GM12878 (cell line): ENCODE measurements at regions not wholly inside any gene's neighbourhood (a gene's known extent, or its start where the extent isn't known, plus 50 kb on each side); places are given as distances from the start of the nearest gene placed in this dataset.

Experiments
- ATAC-seq: fragments of 200-7000 bp; cut with Tn5 transposase; 3 replicates; pipeline ENCODE4 v1.9.1; 2020; ENCODE audit warnings: mild to moderate bottlenecking, moderate library complexity
- BruUV-seq: library from RNA; stranded (reverse); fragments of 400-500 nt; replicated peaks from 2 replicates; lab custom pipeline; 2021; lab: Mats Ljungman, UMichigan
- CTCF ChIA-PET: fragments of 300-600 bp; sonication (Branson Sonifier 250); formaldehyde crosslinking; extraction: SDS; loops from one replicate; lab custom pipeline; 2021; ENCODE audit warnings: inconsistent platforms; lab: Yijun Ruan, JAX
- POLR2A ChIA-PET: fragments of 350-600 bp; formaldehyde crosslinking; extraction: SDS; loops from one replicate; lab custom pipeline; 2021; ENCODE audit warnings: inconsistent platforms; lab: Charles Lee
- RAD21 ChIA-PET: fragments of 300-600 bp; sonication (Branson Sonifier 250); formaldehyde crosslinking; loops from one replicate; lab custom pipeline; 2023; ENCODE audit warnings: antibody characterized with exemption; ENCODE audit not compliant: unreplicated experiment; lab: Charles Lee
- SMC1A ChIA-PET: fragments of 300-600 bp; sonication (Branson Sonifier 250); formaldehyde crosslinking; loops from one replicate; lab custom pipeline; 2023; ENCODE audit not compliant: unreplicated experiment, uncharacterized antibody; lab: Charles Lee
- DNase-seq: peaks from one replicate; pipeline ENCODE4 v3.0.0-alpha.2; 2011; ENCODE audit warnings: low read depth, low spot score
- FAIRE-seq: peaks from 3 replicates; lab custom pipeline; 2011; peaks lifted over from hg19 to GRCh38; lab: Jason Lieb, UNC
- H2AFZ ChIP-seq: 2 replicates; pipeline ENCODE4 v1.6.0; 2011; ENCODE audit warnings: low read depth, low read length, control low read depth; ENCODE audit not compliant: control insufficient read depth
- H3K27ac ChIP-seq: 2 replicates; pipeline ENCODE4 v1.5.1; 2011; ENCODE audit warnings: control low read depth; ENCODE audit not compliant: control insufficient read depth, insufficient read depth
- H3K27me3 ChIP-seq, 2 experiments: replicated peaks in 1 of 2; 2 replicates each; pipeline versions ENCODE4 v1.6.0 to v1.6.1; 2011; ENCODE audit warnings: low read length in 1 of 2; ENCODE audit not compliant: control insufficient read depth in 2 of 2, insufficient read depth in 2 of 2
- H3K36me3 ChIP-seq, 2 experiments: 2 replicates each; pipeline ENCODE4 v1.5.1; 2011; ENCODE audit warnings: low read length in 1 of 2; ENCODE audit not compliant: control insufficient read depth in 2 of 2, insufficient read depth in 2 of 2
- H3K4me1 ChIP-seq: 2 replicates; pipeline ENCODE4 v1.6.1; 2011; ENCODE audit warnings: mild to moderate bottlenecking, low read length, moderate library complexity, mixed read lengths; ENCODE audit not compliant: control insufficient read depth, insufficient read depth
- H3K4me2 ChIP-seq: 2 replicates; pipeline ENCODE4 v1.6.0; 2011; ENCODE audit warnings: control low read depth; ENCODE audit not compliant: control insufficient read depth, insufficient read depth
- H3K4me3 ChIP-seq: fragments of 200-600 bp; sonication (generic); 2 replicates; pipeline ENCODE4 v1.5.1; 2016
- H3K79me2 ChIP-seq: 2 replicates; pipeline ENCODE4 v1.6.0; 2011; ENCODE audit warnings: low read length; ENCODE audit not compliant: control insufficient read depth, insufficient read depth
- H3K9ac ChIP-seq: 2 replicates; pipeline ENCODE4 v1.8.0; 2011; ENCODE audit warnings: low read length, control low read depth, mixed read lengths; ENCODE audit not compliant: control insufficient read depth, insufficient read depth
- H3K9me3 ChIP-seq: replicated peaks from 3 replicates; pipeline ENCODE4 v1.5.1; 2011; ENCODE audit warnings: mild to moderate bottlenecking, low read length; ENCODE audit not compliant: control insufficient read depth, insufficient read depth
- H4K20me1 ChIP-seq: 2 replicates; pipeline ENCODE4 v1.6.0; 2011; ENCODE audit not compliant: control insufficient read depth, insufficient read depth
- IKZF1 ChIP-seq: fragments of 450-650 bp; conservative IDR thresholded peaks from 2 replicates; pipeline ENCODE4 v1.6.1; 2017; ENCODE audit warnings: antibody characterized with exemption, mild to moderate bottlenecking
- PML ChIP-seq: IDR thresholded peaks from 2 replicates; pipeline ENCODE4 v1.6.1; 2012; ENCODE audit warnings: low read length, inconsistent platforms
- RB1 ChIP-seq: fragments of 450-650 bp; formaldehyde crosslinking; IDR thresholded peaks from 2 replicates; pipeline ENCODE4 v1.6.1; 2017; ENCODE audit warnings: mild to moderate bottlenecking, borderline replicate concordance
- SMAD1 ChIP-seq: fragments of 450-650 bp; IDR thresholded peaks from 2 replicates; pipeline ENCODE4 v1.6.1; 2018; ENCODE audit warnings: mild to moderate bottlenecking, low read depth; ENCODE audit not compliant: partially characterized antibody
- in situ Hi-C: fragments of 300-500 bp; cut with MboI; formaldehyde crosslinking; loops from 9 replicates; pipeline ENCODE4 v1.14.3; 2018; ENCODE audit warnings: mixed read lengths
- intact Hi-C: fragments of 100-400 bp; cut with micrococcal nuclease; formaldehyde crosslinking; loops from one replicate; pipeline ENCODE4 v1.14.2; 2022; ENCODE audit not compliant: unreplicated experiment
- TF ChIP-seq, protein P1 (sequence below): fragments of 450-650 bp; IDR thresholded peaks from 2 replicates; pipeline ENCODE4 v1.6.1; 2017; ENCODE audit warnings: mild to moderate bottlenecking, moderate library complexity
- TF ChIP-seq, protein P2 (sequence below): fragments of 450-650 bp; IDR thresholded peaks from 2 replicates; pipeline ENCODE4 v1.6.1; 2014; ENCODE audit warnings: mild to moderate bottlenecking

DNA sequence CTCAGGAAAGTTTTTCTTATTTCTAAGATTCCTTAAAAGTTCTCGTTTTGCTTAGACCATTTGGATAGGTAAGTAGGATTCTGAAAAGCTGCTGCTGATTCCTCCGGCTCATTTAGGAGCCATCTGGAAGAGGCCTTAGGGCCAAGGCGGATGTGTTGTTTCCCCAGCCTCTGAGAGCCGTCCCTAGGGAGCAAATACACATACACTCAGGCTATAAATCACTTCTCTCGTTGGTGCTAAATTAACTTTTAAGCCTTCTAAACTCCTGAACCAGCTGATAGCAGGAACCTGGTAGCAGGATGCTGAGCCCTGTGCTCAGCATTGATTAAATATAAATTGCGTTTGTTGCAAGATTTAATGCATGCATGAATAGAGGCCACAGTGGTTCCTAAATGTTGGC is 109.8 kb downstream of the ADCYAP1 start (continued):
- TF ChIP-seq, protein P1, sequence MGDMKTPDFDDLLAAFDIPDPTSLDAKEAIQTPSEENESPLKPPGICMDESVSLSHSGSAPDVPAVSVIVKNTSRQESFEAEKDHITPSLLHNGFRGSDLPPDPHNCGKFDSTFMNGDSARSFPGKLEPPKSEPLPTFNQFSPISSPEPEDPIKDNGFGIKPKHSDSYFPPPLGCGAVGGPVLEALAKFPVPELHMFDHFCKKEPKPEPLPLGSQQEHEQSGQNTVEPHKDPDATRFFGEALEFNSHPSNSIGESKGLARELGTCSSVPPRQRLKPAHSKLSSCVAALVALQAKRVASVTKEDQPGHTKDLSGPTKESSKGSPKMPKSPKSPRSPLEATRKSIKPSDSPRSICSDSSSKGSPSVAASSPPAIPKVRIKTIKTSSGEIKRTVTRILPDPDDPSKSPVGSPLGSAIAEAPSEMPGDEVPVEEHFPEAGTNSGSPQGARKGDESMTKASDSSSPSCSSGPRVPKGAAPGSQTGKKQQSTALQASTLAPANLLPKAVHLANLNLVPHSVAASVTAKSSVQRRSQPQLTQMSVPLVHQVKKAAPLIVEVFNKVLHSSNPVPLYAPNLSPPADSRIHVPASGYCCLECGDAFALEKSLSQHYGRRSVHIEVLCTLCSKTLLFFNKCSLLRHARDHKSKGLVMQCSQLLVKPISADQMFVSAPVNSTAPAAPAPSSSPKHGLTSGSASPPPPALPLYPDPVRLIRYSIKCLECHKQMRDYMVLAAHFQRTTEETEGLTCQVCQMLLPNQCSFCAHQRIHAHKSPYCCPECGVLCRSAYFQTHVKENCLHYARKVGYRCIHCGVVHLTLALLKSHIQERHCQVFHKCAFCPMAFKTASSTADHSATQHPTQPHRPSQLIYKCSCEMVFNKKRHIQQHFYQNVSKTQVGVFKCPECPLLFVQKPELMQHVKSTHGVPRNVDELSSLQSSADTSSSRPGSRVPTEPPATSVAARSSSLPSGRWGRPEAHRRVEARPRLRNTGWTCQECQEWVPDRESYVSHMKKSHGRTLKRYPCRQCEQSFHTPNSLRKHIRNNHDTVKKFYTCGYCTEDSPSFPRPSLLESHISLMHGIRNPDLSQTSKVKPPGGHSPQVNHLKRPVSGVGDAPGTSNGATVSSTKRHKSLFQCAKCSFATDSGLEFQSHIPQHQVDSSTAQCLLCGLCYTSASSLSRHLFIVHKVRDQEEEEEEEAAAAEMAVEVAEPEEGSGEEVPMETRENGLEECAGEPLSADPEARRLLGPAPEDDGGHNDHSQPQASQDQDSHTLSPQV, result no peak
- TF ChIP-seq, protein P2, sequence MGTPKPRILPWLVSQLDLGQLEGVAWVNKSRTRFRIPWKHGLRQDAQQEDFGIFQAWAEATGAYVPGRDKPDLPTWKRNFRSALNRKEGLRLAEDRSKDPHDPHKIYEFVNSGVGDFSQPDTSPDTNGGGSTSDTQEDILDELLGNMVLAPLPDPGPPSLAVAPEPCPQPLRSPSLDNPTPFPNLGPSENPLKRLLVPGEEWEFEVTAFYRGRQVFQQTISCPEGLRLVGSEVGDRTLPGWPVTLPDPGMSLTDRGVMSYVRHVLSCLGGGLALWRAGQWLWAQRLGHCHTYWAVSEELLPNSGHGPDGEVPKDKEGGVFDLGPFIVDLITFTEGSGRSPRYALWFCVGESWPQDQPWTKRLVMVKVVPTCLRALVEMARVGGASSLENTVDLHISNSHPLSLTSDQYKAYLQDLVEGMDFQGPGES, result no peak
- TF ChIP-seq RB1, result no peak

DNA sequence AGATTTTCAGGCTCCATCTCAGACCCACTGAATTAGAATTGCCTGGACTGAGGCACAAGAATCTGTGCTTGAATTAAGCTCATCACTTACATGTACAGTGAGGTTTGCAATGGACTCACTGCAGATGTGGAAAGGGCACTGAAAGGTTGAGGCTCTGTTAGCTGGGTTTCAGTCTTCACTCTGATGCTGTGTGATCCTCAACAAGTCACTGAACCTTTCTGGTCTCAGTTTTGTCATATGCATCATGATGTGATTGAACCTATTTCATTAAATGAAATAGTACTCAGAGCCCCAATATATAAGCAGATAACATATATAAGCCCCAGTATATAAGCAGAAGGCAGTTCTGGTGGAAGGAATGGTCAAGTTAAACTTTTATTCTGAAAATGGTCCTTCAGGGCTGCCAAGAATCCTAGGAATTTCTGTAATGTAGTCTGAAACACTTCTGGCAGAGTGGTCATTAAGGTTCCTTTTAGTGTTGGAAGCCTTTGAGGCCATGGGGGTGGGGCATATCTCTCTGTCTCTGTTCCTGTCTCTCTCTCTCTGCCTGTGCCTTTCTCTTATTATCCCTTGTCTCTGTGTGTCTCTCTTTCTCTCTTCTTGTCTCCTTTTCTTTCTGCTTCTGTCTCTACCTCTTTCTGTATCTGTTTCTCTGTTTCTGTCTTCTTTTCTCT is 110.4 kb downstream of the ADCYAP1 start:
- ChIA-PET RAD21 (no interaction called here), SMC1A (no interaction called here), POLR2A (no interaction called here), CTCF (interaction anchor here (0.6 kb wide), 1 partner anchor 494 kb away, joined by 3 read pairs; no protein-coding TSS in a partner anchor)
- H3K27ac ChIP-seq, result no peak overlapping the region
- H3K4me2 ChIP-seq, result no peak overlapping the region
- FAIRE-seq (no peak), ATAC-seq (no peak), DNase-seq (no peak)
- no peaks in the 10 kb centered on the region for H3K36me3 ChIP-seq
- H3K4me1 ChIP-seq, result no peaks in the 10 kb centered on the region
- H3K9me3 ChIP-seq, result no peaks in the 10 kb centered on the region
- H3K4me3 ChIP-seq, result no peak overlapping the region
- no peak overlapping the region for H2AFZ ChIP-seq
- TF ChIP-seq IKZF1 (no peak), SMAD1 (no peak), PML (no peak)
- H3K9ac ChIP-seq, result no peak overlapping the region
- no TSS peak for BruUV-seq
- in situ Hi-C loops (no loop called here), intact Hi-C loops (no loop called here)
- no peaks in the 10 kb centered on the region for H3K79me2 ChIP-seq
- no peaks in the 10 kb centered on the region for H4K20me1 ChIP-seq
- H3K27me3 ChIP-seq, result no peaks in the 10 kb centered on the region
